ENCODE measurements at regions not wholly inside any gene's neighbourhood (a gene's known extent, or its start where the extent isn't known, plus 50 kb on each side); places are given as distances from the start of the nearest gene placed in this dataset.

- TF ChIP-seq, protein P1, sequence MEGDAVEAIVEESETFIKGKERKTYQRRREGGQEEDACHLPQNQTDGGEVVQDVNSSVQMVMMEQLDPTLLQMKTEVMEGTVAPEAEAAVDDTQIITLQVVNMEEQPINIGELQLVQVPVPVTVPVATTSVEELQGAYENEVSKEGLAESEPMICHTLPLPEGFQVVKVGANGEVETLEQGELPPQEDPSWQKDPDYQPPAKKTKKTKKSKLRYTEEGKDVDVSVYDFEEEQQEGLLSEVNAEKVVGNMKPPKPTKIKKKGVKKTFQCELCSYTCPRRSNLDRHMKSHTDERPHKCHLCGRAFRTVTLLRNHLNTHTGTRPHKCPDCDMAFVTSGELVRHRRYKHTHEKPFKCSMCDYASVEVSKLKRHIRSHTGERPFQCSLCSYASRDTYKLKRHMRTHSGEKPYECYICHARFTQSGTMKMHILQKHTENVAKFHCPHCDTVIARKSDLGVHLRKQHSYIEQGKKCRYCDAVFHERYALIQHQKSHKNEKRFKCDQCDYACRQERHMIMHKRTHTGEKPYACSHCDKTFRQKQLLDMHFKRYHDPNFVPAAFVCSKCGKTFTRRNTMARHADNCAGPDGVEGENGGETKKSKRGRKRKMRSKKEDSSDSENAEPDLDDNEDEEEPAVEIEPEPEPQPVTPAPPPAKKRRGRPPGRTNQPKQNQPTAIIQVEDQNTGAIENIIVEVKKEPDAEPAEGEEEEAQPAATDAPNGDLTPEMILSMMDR (IDR thresholded peaks at IDR 0.05; ENCODE audit: low read depth, low read length), result no peak
- TF ChIP-seq EZH2phosphoT487 (IDR thresholded peaks at IDR 0.05; ENCODE audit: low read depth), result no peak
Observed at GRCh38 chr3:165658027-165658426, 179.2 kb downstream of the BCHE start.

Measured in OCI-LY3 (cell line).